ENCODE measurements at regions not wholly inside any gene's neighbourhood (a gene's known extent, or its start where the extent isn't known, plus 50 kb on each side); places are given as distances from the start of the nearest gene placed in this dataset.

- DNase-seq (ENCODE audit: low read depth): no peak
- no peak for TF ChIP-seq CTCF (conservative IDR thresholded peaks at IDR 0.05; ENCODE audit: low read depth, low read length)
- no peak overlapping the region for H3K4me3 ChIP-seq (ENCODE audit: low read depth, low read length)
Measured at GRCh38 chr1:5287178-5288150, 633.1 kb downstream of the AJAP1 start.

- no peak for TF ChIP-seq CTCF (conservative IDR thresholded peaks at IDR 0.05; ENCODE audit: low read depth, low read length)
- DNase-seq (ENCODE audit: low read depth): no peak
- no peak overlapping the region for H3K4me3 ChIP-seq (ENCODE audit: low read depth, low read length)
Measured at GRCh38 chr1:5286244-5286643, 631.8 kb downstream of the AJAP1 start.

GRCh38 chr1:5274527-5274926, 620.1 kb downstream of the AJAP1 start:
- no peak for DNase-seq (ENCODE audit: low read depth)
- no peak overlapping the region for H3K4me3 ChIP-seq (ENCODE audit: low read depth, low read length)
- TF ChIP-seq CTCF (conservative IDR thresholded peaks at IDR 0.05; ENCODE audit: low read depth, low read length): no peak

- H3K4me3 ChIP-seq (ENCODE audit: low read depth, low read length): no peak overlapping the region
- no peak for DNase-seq (ENCODE audit: low read depth)
- no peak for TF ChIP-seq CTCF (conservative IDR thresholded peaks at IDR 0.05; ENCODE audit: low read depth, low read length)
Measured at GRCh38 chr1:5273280-5274003, 619.0 kb downstream of the AJAP1 start.

GRCh38 chr1:5272325-5272724, 617.9 kb downstream of the AJAP1 start:
- no peak for DNase-seq (ENCODE audit: low read depth)
- no peak overlapping the region for H3K4me3 ChIP-seq (ENCODE audit: low read depth, low read length)
- no peak for TF ChIP-seq CTCF (conservative IDR thresholded peaks at IDR 0.05; ENCODE audit: low read depth, low read length)

- no peak for TF ChIP-seq CTCF (conservative IDR thresholded peaks at IDR 0.05; ENCODE audit: low read depth, low read length)
- no peak for DNase-seq (ENCODE audit: low read depth)
- no peak overlapping the region for H3K4me3 ChIP-seq (ENCODE audit: low read depth, low read length)
Measured at GRCh38 chr1:5271264-5271663, 616.9 kb downstream of the AJAP1 start.

Measured in epithelial cell of proximal tubule (primary cell).